GM21619 (cell line): ENCODE measurements at regions not wholly inside any gene's neighbourhood (a gene's known extent, or its start where the extent isn't known, plus 50 kb on each side); places are given as distances from the start of the nearest gene placed in this dataset.

Experiments
- ATAC-seq: cut with Tn5 transposase; IDR thresholded peaks from one replicate; pipeline ENCODE4 v1.9.1; 2021; ENCODE audit not compliant: unreplicated experiment

GRCh38 chrX:40325161-40325560 is 227.4 kb upstream of the BCOR start:
- no peak for ATAC-seq

GRCh38 chrX:40323977-40324376 is 226.2 kb upstream of the BCOR start:
- ATAC-seq = no peak

GRCh38 chrX:40320819-40321218 is 223.1 kb upstream of the BCOR start:
- no peak for ATAC-seq

- no peak for ATAC-seq
These were observed 221.0 kb upstream of the BCOR start for GRCh38 chrX:40318801-40319200.

- no peak for ATAC-seq
These were observed 220.3 kb upstream of the BCOR start for GRCh38 chrX:40318076-40318475.

- no peak for ATAC-seq
These were observed 218.7 kb upstream of the BCOR start for GRCh38 chrX:40316502-40316901.

- ATAC-seq = no peak
These were observed 216.3 kb upstream of the BCOR start for GRCh38 chrX:40314070-40314469.

GRCh38 chrX:40313269-40313668 is 215.5 kb upstream of the BCOR start:
- no peak for ATAC-seq

GRCh38 chrX:40310447-40310846 is 212.7 kb upstream of the BCOR start:
- no peak for ATAC-seq

- no peak for ATAC-seq
These were observed 212.3 kb upstream of the BCOR start for GRCh38 chrX:40310016-40310415.

GRCh38 chrX:40307871-40308270 is 210.1 kb upstream of the BCOR start:
- no peak for ATAC-seq

GRCh38 chrX:40304115-40304514 is 206.4 kb upstream of the BCOR start:
- ATAC-seq = no peak

- ATAC-seq = no peak
These were observed 205.7 kb upstream of the BCOR start for GRCh38 chrX:40303256-40304077.

- no peak for ATAC-seq
These were observed 202.6 kb upstream of the BCOR start for GRCh38 chrX:40300286-40300890.

GRCh38 chrX:40299641-40300046 is 201.9 kb upstream of the BCOR start:
- no peak for ATAC-seq

- ATAC-seq = no peak
These were observed 201.1 kb upstream of the BCOR start for GRCh38 chrX:40298572-40299479.

- no peak for ATAC-seq
These were observed 200.3 kb upstream of the BCOR start for GRCh38 chrX:40298069-40298468.

GRCh38 chrX:40291553-40291952 is 193.8 kb upstream of the BCOR start:
- no peak for ATAC-seq

- ATAC-seq = no peak
These were observed 192.8 kb upstream of the BCOR start for GRCh38 chrX:40290517-40290916.

- no peak for ATAC-seq
These were observed 188.1 kb upstream of the BCOR start for GRCh38 chrX:40285876-40286275.

- ATAC-seq = no peak
These were observed 187.1 kb upstream of the BCOR start for GRCh38 chrX:40284852-40285251.

GRCh38 chrX:40283981-40284380 is 186.2 kb upstream of the BCOR start:
- ATAC-seq = no peak
